RWPE2 (cell line): ENCODE measurements at regions not wholly inside any gene's neighbourhood (a gene's known extent, or its start where the extent isn't known, plus 50 kb on each side); places are given as distances from the start of the nearest gene placed in this dataset.

Experiments
- ATAC-seq: fragments of 200-7000 bp; cut with Tn5 transposase; 3 replicates; pipeline ENCODE4 v1.9.1; 2021; ENCODE audit warnings: low read depth
- DNase-seq: peaks from one replicate; pipeline ENCODE4 v3.0.0-alpha.2; 2020; ENCODE audit warnings: low spot score
- H3K27ac ChIP-seq: fragments of 450-650 bp; 2 replicates; pipeline ENCODE4 v1.5.1; 2017; ENCODE audit warnings: mild to moderate bottlenecking; ENCODE audit not compliant: poor library complexity, severe bottlenecking
- H3K27me3 ChIP-seq: fragments of 250-450 bp; sonication (Bioruptor Pico); 2 replicates; pipeline ENCODE4 v1.5.1; 2021; ENCODE audit warnings: mild to moderate bottlenecking, moderate library complexity; ENCODE audit not compliant: insufficient read depth, poor library complexity, severe bottlenecking
- H3K36me3 ChIP-seq: fragments of 250-450 bp; sonication (Bioruptor Pico); 2 replicates; pipeline ENCODE4 v1.5.1; 2020; ENCODE audit warnings: low read depth, mild to moderate bottlenecking, moderate library complexity
- H3K4me1 ChIP-seq: fragments of 250-450 bp; sonication (Bioruptor Pico); 2 replicates; pipeline ENCODE4 v1.5.1; 2021; ENCODE audit warnings: mild to moderate bottlenecking, moderate library complexity; ENCODE audit not compliant: insufficient read depth, poor library complexity, severe bottlenecking
- H3K4me3 ChIP-seq: fragments of 250-450 bp; sonication (Bioruptor Pico); 2 replicates; pipeline ENCODE4 v1.5.1; 2021; ENCODE audit warnings: mild to moderate bottlenecking, moderate library complexity; ENCODE audit not compliant: severe bottlenecking
- H3K9me3 ChIP-seq: fragments of 250-450 bp; sonication (Bioruptor Pico); 2 replicates; pipeline ENCODE4 v1.5.1; 2021; ENCODE audit warnings: mild to moderate bottlenecking, moderate library complexity; ENCODE audit not compliant: severe bottlenecking
- TF ChIP-seq, protein P1 (sequence below): fragments of 450-650 bp; IDR thresholded peaks from one replicate; pipeline ENCODE4 v1.5.1; 2017; ENCODE audit warnings: mild to moderate bottlenecking, moderate library complexity; ENCODE audit not compliant: poor library complexity, severe bottlenecking

DNA sequence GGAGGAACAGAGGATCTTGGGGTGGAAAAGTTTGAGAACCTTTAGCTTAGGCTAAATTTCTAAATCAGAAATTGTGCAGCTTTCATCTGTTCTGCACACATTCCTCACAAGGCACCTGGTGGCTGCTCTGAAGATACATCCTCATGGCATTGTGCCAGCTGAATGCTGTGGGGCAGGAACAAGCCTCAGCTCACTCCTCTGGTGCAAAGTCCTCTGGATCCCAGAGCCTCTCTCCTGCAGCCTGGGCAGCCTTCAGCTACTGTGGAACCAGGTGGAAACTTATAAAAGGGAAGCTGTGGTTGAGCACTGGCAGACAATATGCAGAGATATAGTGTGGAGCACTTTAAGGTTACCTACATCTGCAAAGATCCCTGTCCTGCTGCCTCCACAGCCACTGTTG, 72.3 kb downstream of the KCTD12 start:
- Histone ChIP-seq H3K36me3 (no peaks in the 10 kb centered on the region), H3K27ac (no peak overlapping the region), H3K4me3 (no peak overlapping the region), H3K9me3 (no peaks in the 10 kb centered on the region), H3K4me1 (no peaks in the 10 kb centered on the region), H3K27me3 (no peaks in the 10 kb centered on the region)
- TF ChIP-seq, protein P1, sequence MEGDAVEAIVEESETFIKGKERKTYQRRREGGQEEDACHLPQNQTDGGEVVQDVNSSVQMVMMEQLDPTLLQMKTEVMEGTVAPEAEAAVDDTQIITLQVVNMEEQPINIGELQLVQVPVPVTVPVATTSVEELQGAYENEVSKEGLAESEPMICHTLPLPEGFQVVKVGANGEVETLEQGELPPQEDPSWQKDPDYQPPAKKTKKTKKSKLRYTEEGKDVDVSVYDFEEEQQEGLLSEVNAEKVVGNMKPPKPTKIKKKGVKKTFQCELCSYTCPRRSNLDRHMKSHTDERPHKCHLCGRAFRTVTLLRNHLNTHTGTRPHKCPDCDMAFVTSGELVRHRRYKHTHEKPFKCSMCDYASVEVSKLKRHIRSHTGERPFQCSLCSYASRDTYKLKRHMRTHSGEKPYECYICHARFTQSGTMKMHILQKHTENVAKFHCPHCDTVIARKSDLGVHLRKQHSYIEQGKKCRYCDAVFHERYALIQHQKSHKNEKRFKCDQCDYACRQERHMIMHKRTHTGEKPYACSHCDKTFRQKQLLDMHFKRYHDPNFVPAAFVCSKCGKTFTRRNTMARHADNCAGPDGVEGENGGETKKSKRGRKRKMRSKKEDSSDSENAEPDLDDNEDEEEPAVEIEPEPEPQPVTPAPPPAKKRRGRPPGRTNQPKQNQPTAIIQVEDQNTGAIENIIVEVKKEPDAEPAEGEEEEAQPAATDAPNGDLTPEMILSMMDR = no peak
- no peak for DNase-seq
- peak; percentile 19; the same call in 1 of the 3 replicates for ATAC-seq

DNA sequence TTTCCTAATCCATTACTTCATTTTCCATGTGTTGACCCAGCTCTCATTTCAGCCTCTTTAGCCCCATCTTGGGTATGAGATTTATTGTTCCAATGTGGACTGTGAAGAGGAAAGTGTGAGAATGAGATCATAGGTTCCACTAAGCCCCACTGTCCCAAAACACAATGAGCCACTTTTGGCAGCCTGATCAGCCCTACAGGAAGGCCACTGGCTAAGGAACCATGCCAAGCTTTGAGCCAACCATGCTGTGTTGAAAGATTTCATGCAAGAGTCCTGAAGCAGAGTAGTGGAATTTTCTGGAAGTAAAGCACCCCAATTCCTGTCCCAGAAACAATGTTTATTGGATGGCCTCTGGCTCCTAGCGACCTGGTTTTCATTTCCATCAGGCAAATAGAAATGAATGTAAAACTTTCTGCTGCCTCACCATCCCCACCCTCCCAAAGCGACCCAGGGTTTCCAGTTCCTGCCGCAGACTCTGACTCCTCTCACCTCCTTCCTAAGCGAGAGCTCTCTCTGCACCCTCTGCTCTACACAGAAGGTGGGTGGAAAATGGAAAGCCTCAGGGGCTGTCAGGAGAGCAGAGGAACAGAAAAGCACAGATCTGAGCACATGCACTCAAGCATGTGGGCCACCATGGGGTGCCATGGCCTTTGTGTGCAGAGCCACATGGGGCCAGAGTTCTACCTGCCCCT, 73.1 kb downstream of the KCTD12 start:
- Histone ChIP-seq H3K27me3 (no peaks in the 10 kb centered on the region), H3K9me3 (no peaks in the 10 kb centered on the region), H3K27ac (no peak overlapping the region), H3K4me1 (no peaks in the 10 kb centered on the region), H3K36me3 (no peaks in the 10 kb centered on the region), H3K4me3 (no peak overlapping the region)
- ATAC-seq (no peak), DNase-seq (no peak)
- TF ChIP-seq, protein P1 = no peak

DNA sequence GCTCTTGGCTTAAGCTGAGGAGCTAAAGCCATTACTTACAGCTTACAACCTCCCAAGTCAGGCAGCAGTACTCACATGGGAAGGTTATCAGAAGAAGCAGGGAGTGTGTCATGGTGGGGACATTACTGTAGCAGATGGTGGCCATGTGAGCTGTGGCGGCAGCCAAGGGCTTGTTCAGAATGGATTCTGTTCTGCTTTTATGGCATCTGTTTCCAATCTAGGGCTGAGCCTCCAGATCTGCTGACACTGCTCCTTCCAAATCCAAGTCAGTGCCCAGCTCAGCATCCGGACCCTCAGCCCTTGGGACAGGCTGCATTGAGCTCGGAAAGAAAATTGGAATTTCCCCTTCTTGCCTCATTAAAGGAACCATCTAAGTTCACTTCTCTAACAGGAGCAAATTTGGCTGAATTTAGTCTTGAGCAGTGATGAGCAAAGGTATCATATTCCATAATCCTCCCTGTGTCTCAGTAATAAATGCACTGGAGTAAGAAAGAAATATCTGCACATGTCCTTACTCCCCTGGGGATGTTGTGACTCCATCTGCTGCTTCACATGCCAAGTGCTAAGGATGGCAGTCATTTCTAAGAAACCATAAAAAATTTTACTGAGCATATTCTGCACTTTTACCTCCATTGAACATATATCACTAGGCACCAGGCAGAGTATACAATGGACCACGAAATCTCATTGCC, 73.9 kb downstream of the KCTD12 start:
- Histone ChIP-seq H3K9me3 (no peaks in the 10 kb centered on the region), H3K4me3 (no peak overlapping the region), H3K27ac (no peak overlapping the region), H3K27me3 (no peaks in the 10 kb centered on the region), H3K36me3 (no peaks in the 10 kb centered on the region), H3K4me1 (no peaks in the 10 kb centered on the region)
- DNase-seq = no peak
- TF ChIP-seq, protein P1 = no peak
- ATAC-seq = no peak

DNA sequence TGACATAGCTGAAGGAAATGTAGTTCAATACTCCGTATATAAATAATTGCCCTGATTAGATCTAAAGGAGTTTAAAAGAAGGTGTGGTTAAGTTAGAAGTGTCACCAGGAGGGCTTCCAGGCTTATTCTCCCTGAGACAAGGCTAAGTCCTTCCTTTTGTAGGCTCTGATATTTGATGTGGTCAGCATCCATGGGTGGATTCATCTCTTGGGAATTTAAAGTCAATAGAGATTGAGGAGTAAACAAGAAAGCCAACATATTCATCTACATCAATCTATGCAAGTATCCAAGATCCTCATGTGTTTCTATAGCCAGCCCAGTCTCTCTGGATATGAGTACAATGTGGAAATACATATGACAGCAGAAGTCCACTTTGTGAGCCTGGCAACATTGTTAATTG, 76.8 kb downstream of the KCTD12 start:
- H3K36me3 ChIP-seq = no peaks in the 10 kb centered on the region
- TF ChIP-seq, protein P1 = no peak
- no peaks in the 10 kb centered on the region for H3K27me3 ChIP-seq
- H3K4me3 ChIP-seq = no peak overlapping the region
- no peak overlapping the region for H3K27ac ChIP-seq
- DNase-seq = no peak
- H3K4me1 ChIP-seq = no peaks in the 10 kb centered on the region
- ATAC-seq = no peak
- H3K9me3 ChIP-seq = no peaks in the 10 kb centered on the region

DNA sequence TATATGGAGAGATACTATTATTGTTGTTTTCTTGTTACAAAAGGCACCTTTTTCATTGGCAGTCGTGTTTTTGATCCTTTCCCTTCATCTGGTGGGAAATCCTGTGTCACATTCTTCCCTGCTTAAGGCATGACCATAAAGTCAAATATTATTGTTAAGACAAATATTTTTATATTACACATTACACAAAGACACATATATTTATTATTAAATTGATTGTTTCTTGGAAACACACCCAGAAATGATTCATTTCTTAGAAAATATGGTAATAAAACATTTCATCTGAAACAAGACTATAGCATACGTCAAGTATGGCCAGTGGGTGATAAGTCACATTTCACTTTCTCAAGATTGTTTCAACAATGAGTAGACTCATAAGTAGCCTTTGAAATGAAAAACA, 77.3 kb downstream of the KCTD12 start:
- ATAC-seq (no peak), DNase-seq (no peak)
- Histone ChIP-seq H3K9me3 (no peaks in the 10 kb centered on the region), H3K27me3 (no peaks in the 10 kb centered on the region), H3K36me3 (no peaks in the 10 kb centered on the region), H3K4me3 (no peak overlapping the region), H3K4me1 (no peaks in the 10 kb centered on the region), H3K27ac (no peak overlapping the region)
- TF ChIP-seq, protein P1 = no peak
